Naive thymus-derived CD4-positive, alpha-beta T cell (primary cell): ENCODE measurements at regions not wholly inside any gene's neighbourhood (a gene's known extent, or its start where the extent isn't known, plus 50 kb on each side); places are given as distances from the start of the nearest gene placed in this dataset.

ENCODE experiments used
- ATAC-seq: fragments of 150-1000 bp; cut with Tn5 transposase; 2 replicates; pipeline ENCODE4 v1.10.0; 2021; ENCODE audit warnings: mild to moderate bottlenecking, moderate library complexity
- CTCF ChIA-PET: fragments of 350-600 bp; sonication (Branson Sonifier 250); formaldehyde crosslinking; loops from one replicate; lab custom pipeline; 2021; ENCODE audit warnings: antibody characterized with exemption; lab: Charles Lee
- POLR2A ChIA-PET: fragments of 350-600 bp; sonication (Branson Sonifier 250); formaldehyde crosslinking; loops from one replicate; lab custom pipeline; 2021; ENCODE audit warnings: antibody characterized with exemption, inconsistent platforms; lab: Charles Lee
- DNase-seq, 9 donors: peaks; one replicate each; pipeline versions ENCODE4 v3.0.0 to v3.0.0-alpha.2; 2020 to 2022; ENCODE audit warnings: mixed read lengths in 1 of 9
- H3K27ac ChIP-seq: one replicate; pipeline ENCODE4 v1.7.0; 2013; ENCODE audit warnings: mild to moderate bottlenecking, low read depth, low read length, moderate library complexity
- H3K27me3 ChIP-seq, 2 donors: one replicate each; pipeline ENCODE4 v1.7.0; 2013; ENCODE audit warnings: low read length in 2 of 2, mild to moderate bottlenecking in 2 of 2, moderate library complexity in 2 of 2; ENCODE audit not compliant: control insufficient read depth in 2 of 2, insufficient read depth in 2 of 2
- H3K36me3 ChIP-seq, 3 experiments: 1 replicate in 2 of 3; 2 replicates in 1 of 3; pipeline ENCODE4 v1.7.0; 2013; ENCODE audit warnings: low read length in 3 of 3, mild to moderate bottlenecking in 3 of 3, moderate library complexity in 1 of 3; ENCODE audit not compliant: insufficient read depth in 3 of 3, control insufficient read depth in 2 of 3
- H3K4me1 ChIP-seq, 2 donors: one replicate each; pipeline ENCODE4 v1.7.0; 2013; ENCODE audit warnings: low read length in 2 of 2, mild to moderate bottlenecking in 2 of 2, moderate library complexity in 1 of 2; ENCODE audit not compliant: control insufficient read depth in 2 of 2, insufficient read depth in 2 of 2
- H3K4me3 ChIP-seq: 2 replicates; pipeline ENCODE4 v1.7.0; 2013; ENCODE audit warnings: mild to moderate bottlenecking, low read length
- H3K9me3 ChIP-seq, 3 experiments: 1 replicate in 2 of 3; 2 replicates in 1 of 3; pipeline ENCODE4 v1.7.0; 2013; ENCODE audit warnings: low read length in 3 of 3; ENCODE audit not compliant: control insufficient read depth in 2 of 3
- H3K27ac Mint-ChIP-seq, 9 donors: one replicate each; pipeline ENCODE4 v1.8.0; 2020 to 2022; ENCODE audit warnings: mixed read lengths in 9 of 9, mild to moderate bottlenecking in 8 of 9, moderate library complexity in 5 of 9, inconsistent platforms in 2 of 9
- H3K27me3 Mint-ChIP-seq, 5 donors: one replicate each; pipeline ENCODE4 v1.8.0; 2021 to 2022; ENCODE audit warnings: mixed read lengths in 5 of 5, mild to moderate bottlenecking in 1 of 5
- H3K36me3 Mint-ChIP-seq, 5 donors: one replicate each; pipeline ENCODE4 v1.8.0; 2020 to 2022; ENCODE audit warnings: mixed read lengths in 5 of 5, mild to moderate bottlenecking in 3 of 5, inconsistent platforms in 1 of 5
- H3K4me1 Mint-ChIP-seq, 7 donors: one replicate each; pipeline ENCODE4 v1.8.0; 2020 to 2022; ENCODE audit warnings: mixed read lengths in 7 of 7, mild to moderate bottlenecking in 3 of 7, inconsistent platforms in 1 of 7
- H3K4me3 Mint-ChIP-seq, 10 donors: one replicate each; pipeline ENCODE4 v1.8.0; 2020 to 2022; ENCODE audit warnings: mild to moderate bottlenecking in 10 of 10, mixed read lengths in 10 of 10, moderate library complexity in 6 of 10, inconsistent platforms in 2 of 10
- H3K9me3 Mint-ChIP-seq, 11 donors: one replicate each; pipeline ENCODE4 v1.8.0; 2020 to 2022; ENCODE audit warnings: mixed read lengths in 11 of 11, mild to moderate bottlenecking in 4 of 11, inconsistent platforms in 1 of 11, moderate library complexity in 1 of 11
- intact Hi-C, 2 donors: fragments of 100-400 bp; cut with micrococcal nuclease; formaldehyde crosslinking; loops; one replicate each; pipeline ENCODE4 v1.15.1; 2023

GRCh38 chr22:33971561-33971961 is 51.3 kb upstream of the LARGE1 start:
- Histone ChIP-seq H3K4me1 (no peaks in the 10 kb centered on the region), H3K27ac (no peak overlapping the region), H3K36me3 (no peaks in the 10 kb centered on the region), H3K9me3 (no peaks in the 10 kb centered on the region), H3K27me3 (no peaks in the 10 kb centered on the region), H3K4me3 (no peak overlapping the region)
- ChIA-PET CTCF (no interaction called here), POLR2A (no interaction called here)
- Mint-ChIP-seq H3K27ac (no peak overlapping the region), H3K9me3 (peaks cover 0 to 7% (median 0%) of the 10 kb centered on the region in 11 donors), H3K36me3 (no peaks in the 10 kb centered on the region), H3K4me3 (no peak overlapping the region), H3K4me1 (no peaks in the 10 kb centered on the region), H3K27me3 (peaks cover 0 to 23% (median 17%) of the 10 kb centered on the region in 5 donors)
- intact Hi-C loops: no loop called here
- no peak for DNase-seq
- ATAC-seq: no peak

- ChIA-PET POLR2A (no interaction called here), CTCF (no interaction called here)
- DNase-seq (no peak), ATAC-seq (no peak)
- Mint-ChIP-seq H3K4me1 (no peaks in the 10 kb centered on the region), H3K27me3 (peaks cover 0 to 21% (median 17%) of the 10 kb centered on the region in 5 donors), H3K9me3 (peaks cover 0 to 7% (median 0%) of the 10 kb centered on the region in 11 donors), H3K4me3 (no peak overlapping the region), H3K36me3 (no peaks in the 10 kb centered on the region), H3K27ac (no peak overlapping the region)
- H3K36me3 ChIP-seq: no peaks in the 10 kb centered on the region
- H3K27ac ChIP-seq: no peak overlapping the region
- H3K9me3 ChIP-seq: no peaks in the 10 kb centered on the region
- no peaks in the 10 kb centered on the region for H3K27me3 ChIP-seq
- no peaks in the 10 kb centered on the region for H3K4me1 ChIP-seq
- no peak overlapping the region for H3K4me3 ChIP-seq
- intact Hi-C loops: no loop called here
Measured at GRCh38 chr22:33975841-33976240, 55.6 kb upstream of the LARGE1 start.

DNA sequence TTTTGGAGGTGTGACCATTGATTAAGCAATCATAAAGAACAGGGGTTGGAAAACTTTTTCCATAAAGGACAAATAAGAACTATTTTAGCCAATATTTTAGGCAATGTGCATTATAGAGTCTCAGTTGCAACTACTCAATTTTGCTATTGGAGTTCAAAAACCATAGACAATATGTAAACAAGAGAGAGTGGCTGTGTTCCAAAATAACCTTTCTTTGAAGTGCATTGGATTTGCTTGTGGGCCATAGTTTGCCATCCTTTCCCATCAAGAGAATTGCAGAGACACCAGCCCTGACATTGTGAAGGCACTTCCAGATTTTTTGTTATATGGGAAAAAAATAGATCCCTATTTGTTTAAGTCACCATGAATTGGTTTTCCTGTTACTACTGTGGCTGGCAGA is 63.3 kb upstream of the LARGE1 start:
- no peak for ATAC-seq
- no peak overlapping the region for H3K4me3 ChIP-seq
- no peak for DNase-seq
- CTCF ChIA-PET: no interaction called here
- intact Hi-C loops: no loop called here
- no peaks in the 10 kb centered on the region for H3K9me3 ChIP-seq
- H3K27ac ChIP-seq: no peak overlapping the region
- Mint-ChIP-seq H3K9me3 (peaks cover 0 to 6% (median 0%) of the 10 kb centered on the region in 11 donors), H3K36me3 (no peaks in the 10 kb centered on the region), H3K4me1 (peaks cover 0 to 2% (median 0%) of the 10 kb centered on the region in 7 donors), H3K27me3 (peaks cover 0 to 19% (median 10%) of the 10 kb centered on the region in 5 donors), H3K4me3 (no peak overlapping the region), H3K27ac (no peak overlapping the region)
- no peaks in the 10 kb centered on the region for H3K27me3 ChIP-seq
- POLR2A ChIA-PET: no interaction called here
- H3K36me3 ChIP-seq: no peaks in the 10 kb centered on the region
- no peaks in the 10 kb centered on the region for H3K4me1 ChIP-seq

DNA sequence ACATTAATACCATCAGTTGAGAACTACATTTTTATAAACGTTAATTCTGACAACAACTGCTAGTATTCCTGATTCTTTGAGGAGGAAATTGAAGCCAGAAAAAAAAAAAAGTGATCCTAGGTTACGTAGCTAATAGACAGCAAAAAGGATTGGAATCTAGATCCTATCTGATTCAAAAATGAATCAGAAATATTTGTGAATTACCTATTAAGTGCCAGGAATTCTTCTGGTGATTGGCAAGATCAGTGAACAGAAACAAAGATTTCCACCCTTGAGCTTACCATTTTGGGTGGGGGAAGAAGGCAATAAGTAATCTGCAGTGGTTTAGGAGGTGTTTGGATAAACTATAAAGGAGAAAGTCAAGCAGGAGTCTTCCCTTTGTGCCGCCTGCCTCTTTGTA is 63.9 kb upstream of the LARGE1 start:
- Mint-ChIP-seq H3K4me1 (peaks cover 0 to 2% (median 0%) of the 10 kb centered on the region in 7 donors), H3K27ac (no peak overlapping the region), H3K27me3 (peaks cover 0 to 19% (median 10%) of the 10 kb centered on the region in 5 donors), H3K36me3 (no peaks in the 10 kb centered on the region), H3K4me3 (no peak overlapping the region), H3K9me3 (peaks cover 0 to 6% (median 0%) of the 10 kb centered on the region in 11 donors)
- Histone ChIP-seq H3K9me3 (no peaks in the 10 kb centered on the region), H3K36me3 (no peaks in the 10 kb centered on the region), H3K27ac (no peak overlapping the region), H3K4me3 (no peak overlapping the region), H3K4me1 (no peaks in the 10 kb centered on the region), H3K27me3 (no peaks in the 10 kb centered on the region)
- intact Hi-C loops: no loop called here
- ChIA-PET CTCF (no interaction called here), POLR2A (no interaction called here)
- ATAC-seq: no peak
- no peak for DNase-seq

DNA sequence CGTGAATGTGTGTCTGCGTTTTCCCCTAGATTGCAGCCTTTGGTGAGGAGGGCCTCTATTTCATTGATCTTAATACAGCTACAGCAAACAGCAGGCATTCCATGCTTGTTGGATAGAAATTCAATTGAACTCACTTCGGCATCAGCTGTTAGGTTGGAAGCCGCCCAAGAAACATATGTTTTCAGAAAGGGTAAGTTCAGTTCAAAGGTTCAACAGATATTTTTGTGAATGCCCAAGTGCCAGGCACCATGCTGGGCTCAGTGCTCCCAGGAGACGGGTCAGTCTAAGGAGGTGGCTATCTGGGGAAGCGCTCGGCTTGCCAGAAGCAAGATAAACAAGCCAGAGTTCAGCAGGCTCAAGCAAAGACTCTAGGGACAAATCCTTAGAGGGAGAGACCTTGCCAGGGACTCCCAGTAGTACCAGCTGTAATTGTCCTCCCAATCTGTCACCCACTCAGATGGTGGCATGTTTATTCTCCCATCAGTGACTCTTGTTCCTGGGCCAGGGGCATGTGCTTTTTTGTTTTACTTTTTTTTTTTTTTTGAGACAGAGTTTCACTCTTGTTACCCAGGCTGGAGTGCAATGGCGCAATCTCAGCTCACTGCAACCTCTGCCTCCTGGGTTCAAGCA is 64.5 kb upstream of the LARGE1 start:
- Mint-ChIP-seq H3K9me3 (peaks cover 0 to 6% (median 0%) of the 10 kb centered on the region in 11 donors), H3K27me3 (peaks cover 0 to 19% (median 10%) of the 10 kb centered on the region in 5 donors), H3K27ac (no peak overlapping the region), H3K4me1 (peaks cover 0 to 2% (median 0%) of the 10 kb centered on the region in 7 donors), H3K36me3 (no peaks in the 10 kb centered on the region), H3K4me3 (no peak overlapping the region)
- ATAC-seq (no peak), DNase-seq (no peak)
- intact Hi-C loops: no loop called here
- Histone ChIP-seq H3K27me3 (no peaks in the 10 kb centered on the region), H3K36me3 (no peaks in the 10 kb centered on the region), H3K9me3 (no peaks in the 10 kb centered on the region), H3K4me1 (no peaks in the 10 kb centered on the region), H3K4me3 (no peak overlapping the region), H3K27ac (no peak overlapping the region)
- ChIA-PET POLR2A (no interaction called here), CTCF (no interaction called here)

- H3K4me1 Mint-ChIP-seq: peaks cover 0 to 2% (median 0%) of the 10 kb centered on the region in 7 donors
- peaks cover 0 to 19% (median 10%) of the 10 kb centered on the region in 5 donors for H3K27me3 Mint-ChIP-seq
- H3K9me3 Mint-ChIP-seq: peaks cover 0 to 6% (median 0%) of the 10 kb centered on the region in 11 donors
- Histone ChIP-seq H3K27me3 (no peaks in the 10 kb centered on the region), H3K4me1 (no peaks in the 10 kb centered on the region), H3K27ac (no peak overlapping the region), H3K4me3 (no peak overlapping the region), H3K9me3 (no peaks in the 10 kb centered on the region), H3K36me3 (no peaks in the 10 kb centered on the region)
- ChIA-PET CTCF (no interaction called here), POLR2A (no interaction called here)
- DNase-seq (no peak), ATAC-seq (no peak)
- intact Hi-C loops: no loop called here
- H3K36me3 Mint-ChIP-seq: no peaks in the 10 kb centered on the region
- no peak overlapping the region for H3K4me3 Mint-ChIP-seq
- no peak overlapping the region for H3K27ac Mint-ChIP-seq
Measured at GRCh38 chr22:33985506-33985905, 65.2 kb upstream of the LARGE1 start.

DNA sequence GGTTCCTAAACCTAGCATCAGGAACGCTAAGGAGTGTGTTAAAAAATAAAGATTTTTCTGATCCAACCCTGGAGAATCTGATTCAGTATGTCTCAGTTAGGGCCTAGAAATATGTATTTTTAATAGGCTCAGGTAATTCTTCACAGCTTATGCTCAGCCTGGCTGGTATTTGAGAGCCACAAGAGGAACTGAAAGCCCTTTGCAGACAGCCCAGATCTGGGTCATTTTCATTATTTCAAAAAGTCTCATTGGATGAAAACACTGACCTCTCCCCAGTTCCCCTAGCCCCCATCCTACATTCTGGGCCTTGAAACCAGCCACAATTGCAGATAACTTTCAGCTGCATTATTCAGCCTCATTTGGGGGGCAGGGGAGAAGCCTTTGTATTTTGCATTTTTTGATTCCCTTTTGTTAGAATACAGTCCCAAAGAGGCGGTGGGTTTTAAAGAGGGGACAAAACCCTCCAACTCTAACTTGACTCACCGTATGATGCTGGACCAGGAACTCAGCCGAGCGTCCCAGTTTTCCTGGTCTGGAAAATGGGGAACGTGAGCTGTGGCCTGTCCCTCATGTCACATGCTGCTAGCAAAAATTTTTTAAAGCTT is 66.0 kb upstream of the LARGE1 start:
- CTCF ChIA-PET: no interaction called here
- no peak for DNase-seq
- Histone ChIP-seq H3K27me3 (no peaks in the 10 kb centered on the region), H3K9me3 (no peaks in the 10 kb centered on the region), H3K27ac (no peak overlapping the region), H3K4me1 (no peaks in the 10 kb centered on the region), H3K4me3 (no peak overlapping the region), H3K36me3 (no peaks in the 10 kb centered on the region)
- intact Hi-C loops: no loop called here
- no peak for ATAC-seq
- Mint-ChIP-seq H3K4me1 (peaks cover 0 to 2% (median 0%) of the 10 kb centered on the region in 7 donors), H3K36me3 (no peaks in the 10 kb centered on the region), H3K27me3 (peaks cover 0 to 16% (median 9%) of the 10 kb centered on the region in 5 donors), H3K4me3 (no peak overlapping the region), H3K9me3 (peaks cover 0 to 6% (median 0%) of the 10 kb centered on the region in 11 donors), H3K27ac (no peak overlapping the region)
- POLR2A ChIA-PET: no interaction called here
